Fibroblast of the aortic adventitia (primary cell): ENCODE measurements at regions not wholly inside any gene's neighbourhood (a gene's known extent, or its start where the extent isn't known, plus 50 kb on each side); places are given as distances from the start of the nearest gene placed in this dataset.

Experiments
- DNase-seq: peaks from one replicate; pipeline ENCODE4 v3.0.0-alpha.2; 2010; ENCODE audit warnings: low read depth
- H3K4me3 ChIP-seq: 2 replicates; pipeline ENCODE4 v1.5.1; 2011; ENCODE audit warnings: low read depth, mild to moderate bottlenecking, control low read depth, low read length, moderate library complexity
- CTCF ChIP-seq: IDR thresholded peaks from 2 replicates; pipeline ENCODE4 v1.5.1; 2011; ENCODE audit warnings: mild to moderate bottlenecking, low read length, control low read depth, inconsistent platforms; ENCODE audit not compliant: insufficient read depth

- DNase-seq, result no peak
- H3K4me3 ChIP-seq, result no peak overlapping the region
- TF ChIP-seq CTCF, result no peak
Measured at GRCh38 chrX:776529-777230, 146.1 kb downstream of the SHOX start.

GRCh38 chrX:776061-776460, 145.5 kb downstream of the SHOX start:
- H3K4me3 ChIP-seq, result no peak overlapping the region
- no peak for DNase-seq
- TF ChIP-seq CTCF, result no peak

GRCh38 chrX:774536-774935, 143.9 kb downstream of the SHOX start:
- H3K4me3 ChIP-seq, result no peak overlapping the region
- no peak for TF ChIP-seq CTCF
- DNase-seq, result no peak

- H3K4me3 ChIP-seq, result no peak overlapping the region
- TF ChIP-seq CTCF, result no peak
- DNase-seq, result no peak
Measured at GRCh38 chrX:773292-774025, 142.9 kb downstream of the SHOX start.

- no peak for DNase-seq
- TF ChIP-seq CTCF, result no peak
Measured at GRCh38 chrX:771536-771935, 140.9 kb downstream of the SHOX start.

GRCh38 chrX:769796-770195, 139.2 kb downstream of the SHOX start:
- DNase-seq, result no peak
- no peak for TF ChIP-seq CTCF
- H3K4me3 ChIP-seq, result no peak overlapping the region

More at GRCh38 chrX:771536-771935, 140.9 kb downstream of the SHOX start:
- H3K4me3 ChIP-seq, result no peak overlapping the region
